Brain microvascular endothelial cell (primary cell): ENCODE measurements at regions not wholly inside any gene's neighbourhood (a gene's known extent, or its start where the extent isn't known, plus 50 kb on each side); places are given as distances from the start of the nearest gene placed in this dataset.
"Not testable (repeated sequence)": the region's sequence is repeated elsewhere in the genome, so short reads cannot be mapped to it uniquely, and the experiment has no call there.

ENCODE experiments used
- DNase-seq: peaks from one replicate; pipeline ENCODE4 v3.0.0-alpha.2; 2020
- H3K27ac ChIP-seq: fragments of 250-450 bp; sonication (Bioruptor Pico); 2 replicates; pipeline ENCODE4 v1.5.1; 2020; ENCODE audit warnings: mild to moderate bottlenecking, moderate library complexity
- H3K27me3 ChIP-seq: fragments of 250-450 bp; sonication (Bioruptor Pico); replicated peaks from 2 replicates; pipeline ENCODE4 v1.5.1; 2020; ENCODE audit warnings: mild to moderate bottlenecking
- H3K36me3 ChIP-seq: fragments of 250-450 bp; sonication (Bioruptor Pico); replicated peaks from 2 replicates; pipeline ENCODE4 v1.5.1; 2020; ENCODE audit warnings: mild to moderate bottlenecking
- H3K4me3 ChIP-seq: 2 replicates; pipeline ENCODE4 v1.5.1; 2011; ENCODE audit warnings: low read depth, mild to moderate bottlenecking, control low read depth, low read length, moderate library complexity
- in situ Hi-C: cut with HindIII; loops from 2 replicates; pipeline ENCODE4 v1.10.0; 2017; ENCODE audit warnings: low sequenced_read_pairs, low pct_ligation_motif_present
- TF ChIP-seq, protein P1 (sequence below): IDR thresholded peaks from 2 replicates; pipeline ENCODE4 v1.5.1; 2011; ENCODE audit warnings: low read depth, mild to moderate bottlenecking, moderate library complexity, low read length, control low read depth, inconsistent platforms; ENCODE audit errors: missing control alignments

GRCh38 chrX:139423186-139423585, 107.4 kb upstream of the F9 start:
- TF ChIP-seq, protein P1, sequence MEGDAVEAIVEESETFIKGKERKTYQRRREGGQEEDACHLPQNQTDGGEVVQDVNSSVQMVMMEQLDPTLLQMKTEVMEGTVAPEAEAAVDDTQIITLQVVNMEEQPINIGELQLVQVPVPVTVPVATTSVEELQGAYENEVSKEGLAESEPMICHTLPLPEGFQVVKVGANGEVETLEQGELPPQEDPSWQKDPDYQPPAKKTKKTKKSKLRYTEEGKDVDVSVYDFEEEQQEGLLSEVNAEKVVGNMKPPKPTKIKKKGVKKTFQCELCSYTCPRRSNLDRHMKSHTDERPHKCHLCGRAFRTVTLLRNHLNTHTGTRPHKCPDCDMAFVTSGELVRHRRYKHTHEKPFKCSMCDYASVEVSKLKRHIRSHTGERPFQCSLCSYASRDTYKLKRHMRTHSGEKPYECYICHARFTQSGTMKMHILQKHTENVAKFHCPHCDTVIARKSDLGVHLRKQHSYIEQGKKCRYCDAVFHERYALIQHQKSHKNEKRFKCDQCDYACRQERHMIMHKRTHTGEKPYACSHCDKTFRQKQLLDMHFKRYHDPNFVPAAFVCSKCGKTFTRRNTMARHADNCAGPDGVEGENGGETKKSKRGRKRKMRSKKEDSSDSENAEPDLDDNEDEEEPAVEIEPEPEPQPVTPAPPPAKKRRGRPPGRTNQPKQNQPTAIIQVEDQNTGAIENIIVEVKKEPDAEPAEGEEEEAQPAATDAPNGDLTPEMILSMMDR, result no peak
- no peak for DNase-seq
- Histone ChIP-seq H3K4me3 (no peak overlapping the region), H3K36me3 (no peaks in the 10 kb centered on the region), H3K27me3 (no peaks in the 10 kb centered on the region), H3K27ac (no peak overlapping the region)
- in situ Hi-C loops, result no loop called here

DNA sequence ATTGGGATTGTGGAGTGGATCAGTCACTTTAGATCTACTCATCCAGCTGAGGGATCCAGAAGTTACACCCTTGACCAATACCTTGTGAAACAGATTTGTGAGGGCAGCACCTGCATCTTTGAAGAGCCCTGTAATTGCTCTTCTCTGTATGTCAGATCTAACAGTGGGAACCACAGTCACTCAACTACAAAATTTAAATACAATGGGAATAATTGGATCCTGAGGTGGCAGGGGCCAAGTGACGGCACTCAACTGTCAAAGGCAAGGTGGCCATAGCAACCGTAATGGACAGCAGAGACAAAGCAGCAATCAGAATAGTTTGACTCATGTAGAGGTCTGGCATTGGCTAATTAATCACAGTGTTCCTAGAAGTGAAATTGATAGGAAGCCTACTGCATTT, 132.3 kb upstream of the F9 start:
- in situ Hi-C loops, H3K4me3 ChIP-seq, DNase-seq, H3K27me3 ChIP-seq, H3K27ac ChIP-seq, H3K36me3 ChIP-seq: not testable (repeated sequence)

GRCh38 chrX:139388254-139388653, 142.3 kb upstream of the F9 start:
- in situ Hi-C loops, result no loop called here
- no peak overlapping the region for H3K4me3 ChIP-seq

DNA sequence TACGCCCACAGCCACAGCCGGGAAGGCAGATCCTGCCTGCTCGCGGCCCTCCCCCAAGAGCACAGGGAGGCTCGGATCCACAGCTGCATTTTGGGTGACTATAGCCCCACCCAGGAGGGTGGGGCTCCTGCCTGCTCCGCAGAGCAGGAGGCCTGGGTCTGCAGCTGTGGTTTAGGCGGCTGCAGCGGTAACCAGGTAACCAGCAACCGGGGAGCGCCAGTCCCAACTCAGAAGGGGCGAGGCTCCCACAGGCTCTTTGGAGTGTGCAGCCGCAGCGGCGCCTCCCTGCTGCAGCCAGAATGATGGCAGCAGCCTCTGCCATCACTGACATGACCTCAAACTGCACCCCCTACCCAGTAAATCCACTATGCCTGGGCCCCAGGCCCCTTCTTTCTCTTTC, 148.0 kb upstream of the F9 start:
- in situ Hi-C loops, result no loop called here
- TF ChIP-seq, protein P1, result no peak
- Histone ChIP-seq H3K27ac (no peak overlapping the region), H3K27me3 (no peaks in the 10 kb centered on the region), H3K4me3 (no peak overlapping the region), H3K36me3 (no peaks in the 10 kb centered on the region)
- DNase-seq, result no peak

More at GRCh38 chrX:139388254-139388653, 142.3 kb upstream of the F9 start:
- Histone ChIP-seq H3K27ac (no peak overlapping the region), H3K27me3 (no peaks in the 10 kb centered on the region), H3K36me3 (no peaks in the 10 kb centered on the region)
- no peak for DNase-seq
- TF ChIP-seq, protein P1, result no peak

GRCh38 chrX:139376547-139376946, 154.0 kb upstream of the F9 start:
- H3K4me3 ChIP-seq, in situ Hi-C loops, H3K27me3 ChIP-seq, DNase-seq, H3K36me3 ChIP-seq, H3K27ac ChIP-seq: not testable (repeated sequence)

GRCh38 chrX:139360356-139360755, 170.2 kb upstream of the F9 start:
- H3K27ac ChIP-seq, result no peak overlapping the region
- H3K36me3 ChIP-seq, result no peaks in the 10 kb centered on the region
- DNase-seq, result no peak
- H3K27me3 ChIP-seq, result no peaks in the 10 kb centered on the region
- TF ChIP-seq, protein P1, result no peak
- no peak overlapping the region for H3K4me3 ChIP-seq
- in situ Hi-C loops, result no loop called here

- DNase-seq, H3K27ac ChIP-seq, in situ Hi-C loops, H3K4me3 ChIP-seq, H3K27me3 ChIP-seq, H3K36me3 ChIP-seq: not testable (repeated sequence)
Observed at GRCh38 chrX:139342594-139342991, 187.9 kb upstream of the F9 start.

DNA sequence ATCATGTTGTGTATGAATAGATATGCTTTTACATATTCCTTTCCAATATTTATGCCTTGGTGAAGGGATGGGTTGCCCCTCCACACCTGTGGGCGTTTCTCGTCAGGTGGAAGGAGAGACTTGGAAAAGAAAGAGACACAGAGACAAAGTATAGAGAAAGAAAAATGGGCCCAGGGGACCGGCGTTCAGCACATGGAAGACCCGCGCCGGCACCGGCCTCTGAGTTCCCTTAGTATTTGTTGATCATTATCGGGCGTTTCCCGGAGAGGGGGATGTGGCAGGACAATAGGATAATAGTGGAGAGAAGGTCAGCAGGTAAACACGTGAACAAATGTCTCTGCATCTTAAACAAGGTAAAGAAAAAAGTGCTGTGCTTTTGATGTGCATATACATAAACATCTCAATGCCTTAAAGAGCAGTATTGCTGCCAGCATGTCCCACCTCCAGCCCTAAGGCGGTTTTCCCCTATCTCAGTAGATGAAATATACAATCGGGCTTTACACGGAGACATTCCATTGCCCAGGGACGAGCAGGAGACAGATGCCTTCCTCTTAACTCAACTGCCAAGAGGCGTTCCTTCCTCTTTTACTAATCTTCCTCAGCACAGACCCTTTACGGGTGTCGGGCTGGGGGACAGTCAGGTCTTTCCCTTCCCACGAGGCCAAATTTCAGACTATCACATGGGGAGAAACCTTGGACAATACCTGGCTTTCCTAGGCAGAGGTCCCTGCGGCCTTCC, 188.5 kb upstream of the F9 start:
- in situ Hi-C loops, H3K36me3 ChIP-seq, H3K27me3 ChIP-seq, DNase-seq, H3K4me3 ChIP-seq, H3K27ac ChIP-seq: not testable (repeated sequence)
